G401.6 (cell line): ENCODE measurements at regions not wholly inside any gene's neighbourhood (a gene's known extent, or its start where the extent isn't known, plus 50 kb on each side); places are given as distances from the start of the nearest gene placed in this dataset.
"Not testable (repeated sequence)": the region's sequence is repeated elsewhere in the genome, so short reads cannot be mapped to it uniquely, and the experiment has no call there.

Experiments
- FAIRE-seq: peaks from 2 replicates; lab custom pipeline; 2012; peaks lifted over from hg19 to GRCh38; lab: Jason Lieb, UNC

DNA sequence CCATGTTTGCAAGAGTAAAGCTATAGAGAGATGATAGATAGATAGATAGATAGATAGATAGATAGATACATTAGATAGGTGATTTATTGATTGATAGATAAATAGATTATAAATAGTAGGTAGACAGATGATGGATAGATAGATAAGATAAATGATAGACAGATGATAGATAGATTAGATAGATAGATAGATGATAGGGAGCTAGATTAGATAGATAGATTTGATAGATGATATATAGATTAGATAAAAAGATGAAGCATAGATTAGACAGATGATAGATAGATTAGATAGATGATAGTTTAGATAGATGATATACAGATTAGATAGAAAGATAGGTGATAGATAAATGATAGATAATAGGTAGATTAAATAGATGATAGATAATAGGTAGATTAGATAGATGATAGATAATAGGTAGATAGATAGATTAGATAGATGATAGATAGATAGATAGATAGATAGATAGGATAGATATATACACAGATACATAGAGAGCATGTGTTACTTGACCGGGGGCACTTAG, 243.3 kb upstream of the FOXK1 start:
- no peak for FAIRE-seq

DNA sequence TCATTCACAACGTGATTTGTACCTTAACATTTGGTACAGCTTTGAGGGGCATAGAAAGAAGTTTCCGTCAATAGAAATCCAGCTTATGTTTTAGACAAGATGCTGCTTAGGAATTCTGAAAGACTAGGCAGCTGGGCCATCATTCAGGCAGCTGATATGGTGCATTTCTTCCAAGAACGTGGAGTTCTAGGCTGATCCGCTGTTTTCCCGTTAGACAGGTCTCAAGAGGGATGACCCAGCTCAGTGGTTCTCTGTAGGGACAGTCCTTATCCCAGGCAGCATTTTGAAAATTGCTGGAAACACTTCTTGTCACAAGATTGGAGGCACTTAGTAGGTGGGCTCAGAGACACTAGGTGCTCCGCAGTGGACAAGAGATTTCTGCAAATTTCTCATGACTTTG, 242.7 kb upstream of the FOXK1 start:
- no peak for FAIRE-seq

DNA sequence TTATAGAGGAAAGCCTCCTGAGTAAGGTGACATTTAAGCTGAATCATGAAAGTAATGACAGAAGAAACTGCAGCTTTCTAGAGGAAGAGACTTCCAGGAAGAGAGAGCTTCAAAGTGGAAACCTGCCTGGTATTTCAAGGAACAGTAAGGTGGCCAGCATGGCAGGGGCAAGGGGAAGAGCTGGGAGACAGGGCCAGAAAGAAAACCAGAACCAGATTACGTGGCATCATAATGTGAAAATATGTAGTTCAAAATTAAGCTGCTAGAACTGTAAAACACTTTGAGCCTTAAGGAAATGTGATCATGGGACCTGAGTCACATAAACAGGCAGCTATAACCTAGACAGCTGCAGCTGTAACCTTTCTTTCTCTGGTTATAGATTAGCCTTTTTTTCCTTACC, 238.0 kb upstream of the FOXK1 start:
- FAIRE-seq, result no peak

DNA sequence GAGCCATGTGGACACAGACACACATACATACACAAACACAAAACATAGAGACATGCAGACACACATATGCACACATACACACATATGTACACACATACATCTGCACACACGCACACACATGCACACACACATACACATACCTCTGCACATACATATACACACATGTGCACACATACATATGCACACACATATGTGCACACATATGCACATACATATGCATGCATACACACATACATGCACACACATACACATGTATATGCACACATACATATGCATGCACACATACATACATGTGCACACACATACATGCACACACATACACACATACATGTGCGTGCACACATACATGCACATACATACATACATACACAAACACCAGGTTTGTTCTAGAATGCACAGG, 236.3 kb upstream of the FOXK1 start:
- no peak for FAIRE-seq

DNA sequence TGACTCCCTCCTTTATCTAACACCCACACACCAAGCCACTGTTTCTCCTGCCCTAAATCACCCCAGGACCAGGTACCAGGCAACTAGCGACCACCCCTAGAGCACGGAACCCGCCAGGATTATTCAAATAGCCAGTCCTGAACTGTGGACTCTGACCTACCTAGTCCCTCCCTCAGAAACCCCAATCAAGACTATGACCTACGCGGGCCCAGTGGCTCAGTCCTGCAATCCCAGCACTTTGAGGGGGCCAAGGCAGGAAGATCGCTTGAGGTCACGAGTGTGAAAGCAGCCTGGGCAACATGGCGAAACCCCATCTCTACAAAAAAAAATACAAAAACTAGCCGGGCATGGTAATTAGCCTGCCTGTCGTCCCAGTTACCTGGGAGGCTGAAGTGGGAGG, 232.8 kb upstream of the FOXK1 start:
- no peak for FAIRE-seq

DNA sequence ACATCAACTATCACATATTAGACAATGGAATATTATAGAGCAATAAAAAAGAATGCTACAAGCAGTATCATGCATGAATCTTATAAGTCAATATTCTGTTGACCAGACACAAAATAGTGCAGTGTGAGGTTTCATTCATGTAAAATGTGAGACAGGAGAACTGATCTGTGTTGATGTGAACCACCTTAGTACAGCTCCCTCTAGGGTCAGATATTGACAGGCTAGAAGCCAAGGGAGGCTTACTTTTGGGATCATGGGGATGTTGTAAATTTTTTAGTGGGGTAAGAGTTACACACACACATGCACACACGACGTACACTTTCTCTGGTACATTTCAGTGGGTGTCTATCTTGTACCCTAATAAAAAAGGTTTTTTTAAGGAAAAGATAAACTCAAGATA, 231.6 kb upstream of the FOXK1 start:
- no peak for FAIRE-seq

DNA sequence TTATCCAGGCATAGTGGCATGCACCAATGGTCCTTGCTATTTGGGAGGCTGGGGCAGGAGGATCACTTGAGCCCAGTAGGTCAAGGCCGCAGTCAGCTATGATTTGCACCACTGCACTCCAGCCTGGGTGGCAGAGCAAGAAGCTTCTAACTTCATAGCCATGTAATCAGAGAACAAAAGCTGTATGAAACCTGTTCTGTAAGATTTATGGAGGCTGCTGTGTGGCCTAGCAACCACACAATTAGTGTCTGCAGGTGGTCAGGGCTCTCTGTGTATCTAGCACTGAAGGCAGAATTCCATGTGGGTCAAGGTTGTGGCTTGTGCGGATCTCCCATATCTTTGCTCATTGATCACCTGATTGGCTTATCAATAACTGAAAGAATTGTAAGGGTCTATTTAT, 221.5 kb upstream of the FOXK1 start:
- FAIRE-seq, result no peak

DNA sequence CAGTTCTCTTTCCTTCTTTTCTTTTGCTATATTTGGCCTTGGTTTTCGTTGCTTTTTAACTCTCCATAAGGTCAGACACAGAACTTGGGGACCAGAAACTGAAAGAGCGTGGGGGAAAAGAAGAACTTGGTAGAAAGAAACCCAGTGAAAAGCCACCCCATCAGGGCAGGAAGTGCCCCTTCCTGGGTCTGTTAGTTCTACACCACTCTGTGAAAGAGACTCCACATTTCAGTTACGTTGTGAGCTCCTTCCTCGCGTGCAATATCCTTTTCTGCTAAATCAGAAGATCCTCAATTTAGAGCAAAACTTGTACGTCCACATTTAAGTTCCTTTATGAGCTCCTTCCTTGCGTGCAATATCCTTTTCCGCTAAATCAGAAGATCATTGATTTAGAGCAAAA, 220.6 kb upstream of the FOXK1 start:
- no peak for FAIRE-seq

DNA sequence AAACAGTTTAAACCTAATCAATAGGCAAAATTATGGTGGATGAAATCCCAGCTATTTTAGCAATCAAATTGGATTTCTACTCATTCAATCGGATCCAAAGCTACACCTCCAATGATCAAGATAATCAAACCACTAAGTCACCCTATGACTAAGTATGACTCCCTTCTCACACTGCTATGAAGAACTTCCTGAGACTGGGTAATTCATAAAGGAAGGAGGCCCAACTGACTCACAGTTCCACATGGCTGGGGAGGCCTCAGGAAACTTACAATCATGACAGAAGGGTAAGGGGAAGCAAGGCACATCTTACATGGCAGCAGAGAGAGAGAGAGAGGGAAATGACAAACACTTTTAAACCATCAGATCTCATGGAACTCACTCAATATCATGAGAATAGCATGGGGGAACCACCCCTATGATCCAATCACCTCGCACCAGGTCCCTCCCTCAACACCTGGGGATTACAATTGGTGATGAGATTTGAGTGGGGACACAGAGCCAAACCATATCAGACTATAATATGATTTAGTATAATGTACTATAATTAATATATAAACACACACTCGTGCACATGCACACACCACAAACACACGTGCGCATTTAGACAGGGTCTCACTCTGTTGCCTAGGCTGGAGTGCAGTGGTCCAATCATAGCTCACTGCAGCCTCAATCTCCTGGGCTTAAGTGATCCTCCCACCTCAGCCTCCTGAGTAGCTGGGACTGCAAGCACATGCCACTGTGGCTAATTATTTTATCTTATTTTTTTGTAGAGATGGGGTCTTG, 213.6 kb upstream of the FOXK1 start:
- no peak for FAIRE-seq

DNA sequence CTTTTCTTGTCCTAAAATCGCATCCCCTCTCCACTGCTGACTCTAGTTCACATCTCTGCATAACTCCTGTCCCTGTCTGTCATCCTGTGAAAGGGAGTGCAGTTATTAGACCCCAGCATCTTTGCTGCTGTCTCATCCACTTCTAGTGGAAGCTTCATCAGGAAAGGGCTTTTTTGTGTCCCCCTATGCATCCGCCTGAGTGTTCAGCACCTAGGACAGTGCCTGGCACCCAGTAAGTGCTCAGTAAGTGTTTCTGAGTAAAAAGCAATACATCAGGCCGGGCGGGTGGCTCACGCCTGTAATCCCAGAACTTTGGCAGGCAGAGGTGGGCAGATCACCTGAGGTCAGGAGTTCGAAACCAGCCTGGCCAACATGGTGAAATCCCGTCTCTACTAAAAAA, 211.8 kb upstream of the FOXK1 start:
- no peak for FAIRE-seq

DNA sequence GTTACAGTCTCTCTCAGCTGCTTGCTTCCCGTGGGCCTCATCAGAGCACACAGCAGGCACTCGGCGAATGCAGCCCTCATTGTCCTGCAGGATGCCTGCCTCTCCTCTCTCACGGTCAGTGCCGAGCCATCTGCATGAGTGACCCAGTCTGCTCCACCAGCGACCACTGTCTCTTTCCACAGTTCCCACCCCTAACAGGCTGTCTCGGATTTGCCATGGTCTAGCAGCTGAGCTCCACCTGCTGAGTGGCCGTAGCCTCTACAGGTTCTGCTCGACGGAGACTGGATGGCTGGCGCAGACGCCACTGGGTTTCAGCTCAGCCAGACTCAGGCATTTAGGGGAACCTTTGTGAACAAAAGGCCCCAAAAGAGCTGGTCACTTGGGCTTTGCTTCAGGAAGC, 209.4 kb upstream of the FOXK1 start:
- no peak for FAIRE-seq

DNA sequence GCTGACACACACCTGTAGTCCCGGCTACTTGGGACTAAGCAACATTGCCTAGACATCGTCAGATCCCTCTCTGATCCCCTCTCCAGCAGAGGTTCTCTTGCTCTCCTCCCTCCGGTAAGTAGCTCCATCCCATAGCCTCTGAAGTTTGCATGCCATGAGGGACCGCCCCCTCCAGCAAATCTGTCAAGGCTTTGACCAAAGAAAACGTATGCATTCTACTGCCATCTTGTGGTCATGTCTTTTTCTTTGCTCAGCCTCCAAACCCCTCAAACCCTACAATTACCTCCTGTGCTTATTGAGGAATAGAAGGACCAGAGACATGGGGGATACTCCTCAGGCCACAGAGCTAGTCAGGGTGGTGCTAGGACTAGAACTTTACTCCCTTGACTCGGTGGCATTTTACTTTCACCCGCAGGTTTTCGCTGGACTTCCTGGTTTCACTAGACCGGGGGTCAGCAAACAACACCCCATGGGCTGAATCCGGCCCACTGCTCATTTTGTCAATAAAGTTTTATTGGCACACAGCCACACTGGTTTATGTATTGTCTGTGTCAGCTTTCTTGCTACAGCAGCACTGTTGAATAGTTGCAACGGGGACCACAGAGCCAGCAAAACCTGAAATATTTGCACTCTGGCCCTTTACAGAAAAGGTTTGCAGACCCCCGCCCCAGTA, 202.6 kb upstream of the FOXK1 start:
- FAIRE-seq, result no peak

DNA sequence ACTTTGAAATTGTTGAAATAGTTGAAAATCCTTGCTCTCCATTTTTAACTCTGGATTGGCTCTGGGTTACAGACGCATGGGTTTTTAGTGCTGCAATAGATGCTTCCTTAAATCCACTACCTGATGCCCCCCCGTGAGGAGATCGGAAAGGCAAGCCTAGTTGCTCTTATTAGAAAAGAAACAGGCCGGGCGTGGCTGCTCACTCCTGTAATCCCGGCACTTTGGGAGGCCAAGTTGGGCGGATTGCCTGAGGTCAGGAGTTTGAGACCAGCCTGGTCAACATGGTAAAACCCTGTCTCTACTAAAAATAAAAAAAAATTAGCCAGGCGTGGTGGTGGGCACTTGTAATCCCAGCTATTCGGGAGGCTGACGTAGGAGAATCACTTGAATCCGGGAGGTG, 202.0 kb upstream of the FOXK1 start:
- not testable (repeated sequence) for FAIRE-seq

DNA sequence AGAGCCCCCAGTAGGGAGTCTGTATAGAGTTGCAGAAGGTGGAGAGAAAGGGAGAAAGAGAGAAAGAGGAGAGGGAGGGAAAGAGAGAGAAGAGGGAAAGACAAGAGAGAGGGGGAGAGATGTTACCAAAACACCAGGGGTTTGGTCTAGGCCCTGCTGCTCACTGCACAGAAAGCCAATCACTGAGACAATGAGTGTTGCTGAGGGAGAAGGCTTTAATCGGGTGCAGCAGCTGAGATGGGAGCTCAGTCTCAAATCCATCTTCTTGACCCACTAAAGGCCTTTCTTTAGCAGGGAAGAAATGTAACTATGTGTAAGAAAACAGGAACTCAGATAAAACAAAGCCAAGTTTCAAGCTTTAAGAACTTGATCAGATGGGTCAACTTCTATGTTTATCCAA, 198.2 kb upstream of the FOXK1 start:
- FAIRE-seq, result no peak

DNA sequence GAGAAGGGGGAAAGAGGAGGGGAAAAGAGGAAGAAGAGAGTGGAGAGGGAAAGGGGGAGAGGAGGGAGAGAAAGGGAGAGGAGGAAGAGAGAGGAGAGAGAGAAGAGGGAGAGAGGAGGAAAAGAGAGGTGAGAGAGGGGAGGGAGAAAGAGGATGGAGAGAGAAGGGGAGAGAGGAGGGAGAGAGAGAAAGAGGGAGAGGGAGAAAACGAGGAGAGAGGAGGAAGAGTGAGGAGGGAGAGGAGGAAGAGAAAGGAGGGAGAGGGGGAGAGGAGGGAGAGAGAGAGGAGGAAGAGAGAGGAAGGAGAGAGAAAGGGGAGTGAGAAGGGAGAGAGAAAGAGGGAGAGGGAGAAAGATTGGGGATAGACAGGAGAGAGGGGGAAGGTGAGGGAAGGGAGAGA, 197.6 kb upstream of the FOXK1 start:
- FAIRE-seq, result no peak

DNA sequence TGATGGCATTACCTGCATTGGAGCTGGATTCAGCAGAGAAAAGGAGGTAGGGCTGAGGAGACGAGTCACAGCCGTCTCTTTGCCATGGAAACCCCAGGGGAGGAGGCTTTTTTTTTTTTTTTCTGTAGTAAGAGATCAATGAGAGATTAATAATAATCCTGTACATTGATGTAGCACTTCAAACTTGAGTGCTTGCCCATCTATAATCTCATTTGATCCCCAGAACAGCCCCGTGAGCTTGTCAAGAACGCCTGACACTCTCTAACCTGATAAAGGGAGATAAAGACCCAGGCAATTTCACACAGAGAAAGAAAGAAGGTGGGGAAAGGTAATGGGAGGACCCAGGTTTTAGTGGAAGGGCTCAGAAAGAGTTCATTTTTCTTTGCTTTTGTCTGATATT, 195.2 kb upstream of the FOXK1 start:
- FAIRE-seq, result no peak

DNA sequence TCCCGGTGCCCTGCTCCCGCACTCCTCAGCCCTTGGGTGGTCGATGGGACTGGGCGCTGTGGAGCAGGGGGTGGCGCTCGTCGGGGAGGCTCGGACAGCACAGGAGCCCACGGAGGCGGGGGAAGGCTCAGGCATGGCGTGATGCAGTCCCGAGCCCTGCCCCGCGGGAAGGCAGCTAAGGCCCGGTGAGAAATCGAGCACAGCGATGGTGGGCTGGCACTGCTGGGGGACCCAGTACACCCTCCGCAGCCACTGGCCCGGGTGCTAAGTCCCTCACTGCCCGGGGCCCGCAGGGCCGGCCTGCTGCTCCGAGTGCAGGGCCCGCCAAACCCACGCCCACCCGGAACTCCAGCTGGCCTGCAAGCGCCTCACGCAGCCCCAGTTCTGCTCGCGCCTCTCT, 185.2 kb upstream of the FOXK1 start:
- not testable (repeated sequence) for FAIRE-seq

DNA sequence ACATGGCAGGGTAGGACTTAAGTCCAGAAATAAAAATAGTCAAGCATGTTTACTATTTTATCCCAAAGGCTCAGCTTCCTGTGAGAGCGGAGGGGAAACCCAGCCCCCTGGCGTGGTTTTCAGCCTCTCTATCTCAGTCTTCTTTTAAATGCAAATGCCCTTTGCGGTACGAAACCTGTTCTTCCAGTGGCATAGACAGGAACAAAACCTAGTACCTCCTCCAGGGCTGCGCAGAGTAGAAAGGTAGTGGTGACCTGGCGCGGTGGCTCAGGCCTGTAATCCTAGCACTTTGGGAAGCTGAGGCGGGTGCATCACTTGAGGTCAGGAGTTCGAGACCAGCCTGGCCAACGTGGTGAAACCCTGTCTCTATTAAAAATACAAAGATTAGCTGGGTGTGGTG, 181.3 kb upstream of the FOXK1 start:
- no peak for FAIRE-seq

DNA sequence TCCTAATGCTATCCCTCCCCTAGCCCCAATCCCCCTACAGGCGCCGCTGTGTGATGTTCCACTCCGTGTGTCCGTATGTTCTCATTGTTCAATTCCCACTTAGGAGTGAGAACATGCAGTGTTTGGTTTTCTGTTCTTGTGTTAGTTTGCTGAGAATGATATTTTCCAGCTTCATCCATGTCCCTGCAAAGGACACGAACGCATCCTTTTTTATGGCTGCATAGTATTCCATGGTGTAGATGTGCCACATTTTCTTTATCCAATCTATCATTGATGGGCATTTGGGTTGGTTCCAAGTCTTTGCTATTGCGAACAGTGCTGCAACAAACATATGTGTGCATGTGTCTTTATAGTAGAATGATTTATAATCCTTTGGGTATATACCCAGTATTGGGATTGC, 174.2 kb upstream of the FOXK1 start:
- FAIRE-seq, result not testable (repeated sequence)

DNA sequence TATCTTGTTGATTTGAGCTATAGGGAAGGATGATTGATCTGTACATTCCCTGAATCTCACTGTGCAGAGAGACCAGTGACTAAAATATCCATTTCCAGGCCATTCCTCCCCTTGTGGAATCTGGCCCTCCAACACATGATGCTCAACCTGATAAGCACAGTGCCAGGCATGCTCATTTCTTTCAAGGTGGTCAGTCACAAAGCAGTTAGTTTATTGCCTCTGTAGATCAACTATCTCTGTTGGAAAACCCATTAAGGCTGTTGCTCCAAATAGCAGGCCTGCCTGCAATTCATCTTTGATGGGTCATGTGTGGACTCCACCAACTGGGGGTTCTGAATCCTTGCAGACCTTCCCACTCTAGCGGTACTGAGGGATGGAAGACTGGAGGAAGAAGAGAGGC, 168.6 kb upstream of the FOXK1 start:
- FAIRE-seq, result no peak

DNA sequence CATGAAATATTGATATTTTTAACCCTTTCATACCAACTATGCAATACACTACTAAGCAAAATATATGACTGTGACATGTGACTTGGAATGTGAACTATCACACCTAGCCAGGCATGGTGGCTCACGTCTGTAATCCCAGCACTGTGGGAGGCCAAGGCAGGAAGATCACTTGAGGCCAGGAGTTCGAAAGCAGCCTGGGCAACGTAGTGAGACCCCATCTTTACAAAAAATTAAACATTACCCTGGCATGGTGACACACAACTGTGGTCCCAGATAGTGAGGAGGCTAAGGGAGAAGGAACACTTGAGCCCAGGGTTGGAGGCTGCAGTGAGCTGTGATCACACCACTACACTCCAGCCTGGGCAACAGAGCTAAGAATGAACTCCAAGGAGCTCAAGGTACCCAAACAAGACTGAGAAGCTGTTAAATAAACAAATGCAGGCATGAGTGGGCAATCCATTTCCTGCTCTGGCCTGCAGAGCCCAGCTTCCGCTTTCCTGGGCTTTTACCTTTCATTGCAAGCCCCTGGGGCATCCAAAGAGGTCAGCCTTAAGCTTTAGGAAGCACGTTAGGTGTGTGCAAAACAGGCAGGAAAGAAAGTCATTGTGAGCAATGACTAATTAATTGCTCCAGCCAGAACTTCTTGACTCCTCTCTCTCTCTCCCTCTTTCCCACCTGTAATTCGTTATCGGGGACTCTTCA, 162.1 kb upstream of the FOXK1 start:
- no peak for FAIRE-seq

DNA sequence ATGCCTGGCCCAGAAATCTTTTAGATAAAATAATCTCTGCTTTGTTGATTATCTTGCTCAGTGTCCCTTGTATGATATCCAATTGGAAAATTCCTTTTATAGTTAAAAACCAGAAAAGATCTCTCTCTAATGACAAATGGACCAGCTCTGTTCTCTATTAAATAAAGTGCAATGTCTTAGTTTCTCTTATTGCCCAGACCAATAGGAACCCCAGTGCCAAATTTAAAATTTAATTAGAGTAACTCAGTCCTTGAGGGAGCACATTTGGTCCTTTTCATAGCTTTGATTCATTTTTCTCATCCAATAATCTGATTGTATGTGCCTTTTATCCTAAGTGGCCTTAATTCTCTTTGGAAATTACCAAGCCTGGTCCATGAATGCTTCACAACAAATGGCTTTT, 158.9 kb upstream of the FOXK1 start:
- no peak for FAIRE-seq

DNA sequence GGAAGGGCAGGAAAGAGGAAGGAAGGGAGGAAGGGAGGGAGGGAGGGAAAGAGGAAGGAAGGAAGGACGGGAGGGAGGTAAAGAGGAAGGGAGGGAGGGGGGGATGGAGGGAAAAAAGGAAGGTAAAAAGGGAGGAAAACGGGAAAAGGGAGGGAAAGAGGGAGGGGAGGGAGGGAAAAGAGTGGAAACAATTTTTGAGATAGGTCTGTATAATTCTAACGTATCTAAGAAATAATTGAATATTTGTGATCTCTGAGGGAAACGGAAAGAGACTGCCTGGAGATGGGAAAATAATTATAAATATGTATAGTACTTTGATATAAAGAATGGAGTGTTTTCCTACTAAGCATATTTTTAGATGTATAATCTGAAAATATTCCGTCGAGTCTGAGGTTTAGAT, 158.2 kb upstream of the FOXK1 start:
- FAIRE-seq, result no peak
